OCI-LY1 (cell line): ENCODE measurements at regions not wholly inside any gene's neighbourhood (a gene's known extent, or its start where the extent isn't known, plus 50 kb on each side); places are given as distances from the start of the nearest gene placed in this dataset.

Source experiments
- CTCF ChIP-seq: fragments of 200-600 bp; sonication (generic), shearing (Covaris generic); IDR thresholded peaks from 2 replicates; pipeline ENCODE4 v1.5.1; 2017; ENCODE audit warnings: mild to moderate bottlenecking, antibody characterized with exemption, low read length, moderate library complexity, mixed read lengths
- EZH2 ChIP-seq: fragments of 200-600 bp; sonication (generic), shearing (Covaris generic); IDR thresholded peaks from 2 replicates; pipeline ENCODE4 v1.8.0; 2017; ENCODE audit warnings: borderline replicate concordance, mixed run types, mild to moderate bottlenecking, antibody characterized with exemption, low read length, moderate library complexity, mixed read lengths

DNA sequence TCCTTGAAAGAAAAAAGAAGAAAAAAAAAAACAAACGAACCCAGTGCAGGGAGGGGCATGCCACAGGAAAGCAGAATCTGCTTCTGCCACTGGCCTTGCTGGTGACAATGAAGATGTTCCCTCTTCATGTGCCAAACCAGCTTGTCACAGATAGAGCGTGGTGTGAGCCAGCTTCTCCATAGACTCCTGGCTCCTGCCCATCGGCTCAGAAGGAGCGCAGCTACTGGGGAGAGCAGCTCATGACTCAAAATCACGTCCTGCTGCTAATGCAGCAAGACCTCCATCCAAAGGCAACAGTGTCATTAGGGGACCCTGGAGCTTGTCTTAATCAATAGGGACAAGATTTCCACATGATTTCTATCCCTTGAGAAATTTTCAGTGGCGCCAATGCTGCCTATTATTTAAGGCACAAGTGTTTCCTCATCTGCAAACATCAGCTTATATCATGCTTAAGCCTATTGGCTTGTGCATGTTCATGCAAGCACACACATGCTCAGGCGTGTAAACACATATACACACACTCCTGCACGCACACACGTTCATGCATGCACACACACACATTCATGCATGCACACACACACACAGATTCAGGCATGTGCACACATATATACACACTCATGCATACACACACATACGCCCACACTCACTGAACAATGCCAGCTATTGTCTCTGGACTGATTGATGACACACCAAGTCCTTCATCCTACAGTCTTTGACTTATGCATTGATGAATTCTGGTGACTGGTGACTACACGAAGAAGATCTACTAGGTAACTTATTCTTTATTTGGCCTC is 682.0 kb upstream of the ID2 start:
- TF ChIP-seq CTCF (no peak), EZH2 (no peak)
